DND-41 (cell line): ENCODE measurements at regions not wholly inside any gene's neighbourhood (a gene's known extent, or its start where the extent isn't known, plus 50 kb on each side); places are given as distances from the start of the nearest gene placed in this dataset.

Experiments
- ATAC-seq: fragments of 200-7000 bp; cut with Tn5 transposase; 3 replicates; pipeline ENCODE4 v1.9.1; 2021; ENCODE audit warnings: low read depth; ENCODE audit not compliant: insufficient read depth
- DNase-seq: peaks from one replicate; pipeline ENCODE4 v3.0.0-alpha.2; 2020
- H2AFZ ChIP-seq: 2 replicates; pipeline ENCODE4 v1.6.0; 2012; ENCODE audit warnings: low read depth, low read length
- H3K27ac ChIP-seq: 2 replicates; pipeline ENCODE4 v1.5.1; 2012; ENCODE audit warnings: low read length, inconsistent platforms
- H3K27me3 ChIP-seq: fragments of 200-600 bp; sonication (generic); 2 replicates; pipeline ENCODE4 v1.6.0; 2012; ENCODE audit warnings: low read length, mild to moderate bottlenecking, inconsistent platforms; ENCODE audit not compliant: insufficient read depth, poor library complexity
- H3K36me3 ChIP-seq: 2 replicates; pipeline ENCODE4 v1.5.1; 2012; ENCODE audit warnings: low read length, inconsistent platforms; ENCODE audit not compliant: insufficient read depth
- H3K4me1 ChIP-seq: 2 replicates; pipeline ENCODE4 v1.5.1; 2012; ENCODE audit warnings: mild to moderate bottlenecking, low read length; ENCODE audit not compliant: insufficient read depth
- H3K4me2 ChIP-seq: 2 replicates; pipeline ENCODE4 v1.6.0; 2012; ENCODE audit warnings: mild to moderate bottlenecking, moderate library complexity, low read length, inconsistent platforms; ENCODE audit not compliant: insufficient read depth
- H3K4me3 ChIP-seq, 2 experiments: fragments of 200-600 bp in 1 of 2; shearing (Covaris generic) in 1 of 2; 2 replicates each; pipeline ENCODE4 v1.5.1; 2012 to 2016; ENCODE audit warnings: inconsistent platforms in 2 of 2, low read length in 2 of 2, mild to moderate bottlenecking in 2 of 2, low read depth in 1 of 2, moderate library complexity in 1 of 2
- H3K79me2 ChIP-seq: 2 replicates; pipeline ENCODE4 v1.6.0; 2012; ENCODE audit warnings: low read length, inconsistent platforms; ENCODE audit not compliant: insufficient read depth
- H3K9ac ChIP-seq: 2 replicates; pipeline ENCODE4 v1.6.0; 2012; ENCODE audit warnings: low read depth, mild to moderate bottlenecking, inconsistent platforms, low read length, moderate library complexity
- H3K9me3 ChIP-seq: 2 replicates; pipeline ENCODE4 v1.5.1; 2012; ENCODE audit warnings: low read length, moderate library complexity, mild to moderate bottlenecking, inconsistent platforms; ENCODE audit not compliant: insufficient read depth, severe bottlenecking
- H4K20me1 ChIP-seq: 2 replicates; pipeline ENCODE4 v1.6.0; 2012; ENCODE audit warnings: low read length; ENCODE audit not compliant: insufficient read depth
- EZH2 ChIP-seq: IDR thresholded peaks from 3 replicates; pipeline ENCODE4 v1.6.1; 2012; ENCODE audit warnings: borderline replicate concordance, low read depth, mild to moderate bottlenecking, moderate library complexity, low read length, inconsistent platforms; ENCODE audit not compliant: severe bottlenecking
- TF ChIP-seq, protein P1 (sequence below): IDR thresholded peaks from 2 replicates; pipeline ENCODE4 v1.5.1; 2012; ENCODE audit warnings: borderline replicate concordance, low read length, moderate library complexity, mild to moderate bottlenecking; ENCODE audit not compliant: poor library complexity, severe bottlenecking; ENCODE audit errors: extremely low read depth

DNA sequence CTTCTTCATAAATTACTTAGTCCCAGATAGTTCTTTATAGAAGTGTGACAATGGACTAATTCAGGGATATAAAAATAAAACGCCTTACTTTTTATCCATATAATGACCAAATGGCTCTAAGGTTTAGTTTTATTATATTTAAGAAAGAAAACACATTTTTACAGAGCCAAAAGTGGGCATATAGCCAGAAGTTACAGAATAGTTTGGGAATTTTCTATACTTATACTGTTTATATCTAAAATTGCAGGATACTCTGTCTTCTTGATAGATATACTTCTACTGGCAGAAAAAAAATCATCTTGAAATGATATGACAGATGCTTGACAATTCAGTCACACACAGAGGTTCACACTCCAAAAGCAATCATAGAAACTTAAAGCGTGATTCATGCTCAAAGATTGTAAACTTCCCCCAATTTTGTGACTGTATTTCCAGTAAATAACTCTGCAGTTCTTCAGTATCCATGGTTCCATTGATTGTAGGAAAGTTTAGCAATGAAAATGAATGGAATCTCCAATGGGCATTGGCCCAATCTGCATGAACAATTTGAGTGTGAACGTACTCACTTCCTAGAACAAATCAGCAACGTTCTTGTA lies 307.8 kb downstream of the NOVA1 start:
- Histone ChIP-seq H2AFZ (no peak overlapping the region), H3K4me3 (no peak overlapping the region), H3K9me3 (no peaks in the 10 kb centered on the region), H3K4me1 (no peaks in the 10 kb centered on the region), H3K4me2 (no peak overlapping the region), H3K36me3 (no peaks in the 10 kb centered on the region), H3K27me3 (no peaks in the 10 kb centered on the region), H3K27ac (no peak overlapping the region), H4K20me1 (no peaks in the 10 kb centered on the region), H3K79me2 (no peaks in the 10 kb centered on the region), H3K9ac (no peak overlapping the region)
- TF ChIP-seq EZH2 = no peak
- TF ChIP-seq, protein P1, sequence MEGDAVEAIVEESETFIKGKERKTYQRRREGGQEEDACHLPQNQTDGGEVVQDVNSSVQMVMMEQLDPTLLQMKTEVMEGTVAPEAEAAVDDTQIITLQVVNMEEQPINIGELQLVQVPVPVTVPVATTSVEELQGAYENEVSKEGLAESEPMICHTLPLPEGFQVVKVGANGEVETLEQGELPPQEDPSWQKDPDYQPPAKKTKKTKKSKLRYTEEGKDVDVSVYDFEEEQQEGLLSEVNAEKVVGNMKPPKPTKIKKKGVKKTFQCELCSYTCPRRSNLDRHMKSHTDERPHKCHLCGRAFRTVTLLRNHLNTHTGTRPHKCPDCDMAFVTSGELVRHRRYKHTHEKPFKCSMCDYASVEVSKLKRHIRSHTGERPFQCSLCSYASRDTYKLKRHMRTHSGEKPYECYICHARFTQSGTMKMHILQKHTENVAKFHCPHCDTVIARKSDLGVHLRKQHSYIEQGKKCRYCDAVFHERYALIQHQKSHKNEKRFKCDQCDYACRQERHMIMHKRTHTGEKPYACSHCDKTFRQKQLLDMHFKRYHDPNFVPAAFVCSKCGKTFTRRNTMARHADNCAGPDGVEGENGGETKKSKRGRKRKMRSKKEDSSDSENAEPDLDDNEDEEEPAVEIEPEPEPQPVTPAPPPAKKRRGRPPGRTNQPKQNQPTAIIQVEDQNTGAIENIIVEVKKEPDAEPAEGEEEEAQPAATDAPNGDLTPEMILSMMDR = no peak
- no peak for ATAC-seq
- DNase-seq = no peak

DNA sequence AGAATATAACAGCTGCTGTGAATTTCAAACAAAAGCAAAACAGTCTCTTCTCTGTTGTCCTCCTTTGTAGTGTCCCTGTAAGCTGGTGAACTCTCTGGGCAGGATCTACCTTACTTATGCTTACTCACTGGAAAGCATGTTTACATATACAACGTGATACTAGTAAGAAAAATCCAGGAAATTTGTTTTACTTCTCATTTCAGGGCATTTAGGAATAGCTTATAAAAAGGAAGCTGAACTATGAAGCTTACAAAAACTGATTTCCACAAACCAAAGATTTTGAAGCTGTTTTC lies 311.0 kb downstream of the NOVA1 start:
- Histone ChIP-seq H3K4me2 (no peak overlapping the region), H2AFZ (no peak overlapping the region), H3K4me3 (no peak overlapping the region), H3K4me1 (no peaks in the 10 kb centered on the region), H3K27me3 (no peaks in the 10 kb centered on the region), H3K27ac (no peak overlapping the region), H3K9ac (no peak overlapping the region), H3K79me2 (no peaks in the 10 kb centered on the region), H3K36me3 (no peaks in the 10 kb centered on the region), H4K20me1 (no peaks in the 10 kb centered on the region), H3K9me3 (no peaks in the 10 kb centered on the region)
- no peak for DNase-seq
- ATAC-seq = no peak
- TF ChIP-seq, protein P1 = no peak
- TF ChIP-seq EZH2 = no peak

DNA sequence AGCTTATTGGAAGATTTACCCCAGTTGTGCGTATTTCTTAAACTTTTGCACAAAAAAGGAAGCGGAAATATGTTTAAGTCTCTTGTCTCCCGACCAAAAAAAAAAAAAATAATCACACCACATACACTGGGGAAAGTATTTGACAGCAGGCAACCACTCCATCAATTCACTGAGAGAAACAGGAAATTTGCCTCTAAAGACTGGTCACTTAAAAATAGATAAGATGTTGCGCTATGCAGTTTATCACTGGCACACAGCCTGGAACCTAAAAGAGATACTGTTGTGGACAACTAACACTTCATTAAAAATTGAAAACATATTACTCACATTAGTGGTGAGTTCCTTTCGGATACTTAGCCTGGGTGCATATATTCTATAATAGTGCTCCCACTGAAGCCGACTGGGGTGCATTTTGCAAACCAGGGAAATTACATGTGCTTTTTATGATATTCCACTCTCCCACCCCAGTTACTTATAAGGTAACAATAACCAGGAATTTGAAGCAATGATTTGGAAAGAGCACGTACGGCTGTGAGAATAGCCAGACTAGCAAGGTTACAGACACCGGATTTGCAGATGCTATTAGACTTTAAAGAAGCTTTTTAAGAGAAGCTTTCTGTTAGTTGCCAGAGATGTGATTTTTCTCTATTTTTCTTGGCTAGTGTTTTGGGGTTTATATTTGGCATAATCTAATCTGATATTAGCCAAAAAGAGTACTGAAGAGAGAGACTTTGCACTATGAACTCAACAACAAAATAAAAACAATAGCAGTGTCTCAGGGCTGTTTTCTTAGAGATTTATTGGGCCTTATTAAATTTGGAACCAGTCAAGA lies 311.5 kb downstream of the NOVA1 start:
- DNase-seq (no peak), ATAC-seq (no peak)
- TF ChIP-seq, protein P1 = no peak
- no peak for TF ChIP-seq EZH2
- Histone ChIP-seq H3K36me3 (no peaks in the 10 kb centered on the region), H3K9ac (no peak overlapping the region), H3K4me2 (no peak overlapping the region), H3K27me3 (no peaks in the 10 kb centered on the region), H3K79me2 (no peaks in the 10 kb centered on the region), H3K4me1 (no peaks in the 10 kb centered on the region), H3K4me3 (no peak overlapping the region), H2AFZ (no peak overlapping the region), H4K20me1 (no peaks in the 10 kb centered on the region), H3K27ac (no peak overlapping the region), H3K9me3 (no peaks in the 10 kb centered on the region)
